Spinal cord (tissue), 9 donors: ENCODE measurements at regions not wholly inside any gene's neighbourhood (a gene's known extent, or its start where the extent isn't known, plus 50 kb on each side); places are given as distances from the start of the nearest gene placed in this dataset.
A peak's percentile ranks its signal among the peaks of the same experiment; 100 is the strongest.

ENCODE experiments used
- DNase-seq, 6 donors: peaks; one replicate each; pipeline versions ENCODE4 v3.0.0 to v3.0.0-alpha.2; 2013 to 2015; ENCODE audit warnings: low spot score in 6 of 6, low read depth in 4 of 6
- H3K27ac ChIP-seq: one replicate; pipeline ENCODE4 v1.5.1; 2013; ENCODE audit warnings: low read depth, low read length, control low read depth
- H3K27me3 ChIP-seq: one replicate; pipeline ENCODE4 v1.6.1; 2013; ENCODE audit warnings: low read length; ENCODE audit not compliant: control insufficient read depth, insufficient read depth
- H3K36me3 ChIP-seq: one replicate; pipeline ENCODE4 v1.6.1; 2013; ENCODE audit warnings: low read length; ENCODE audit not compliant: control insufficient read depth, insufficient read depth
- H3K4me1 ChIP-seq: one replicate; pipeline ENCODE4 v1.6.1; 2013; ENCODE audit warnings: low read length; ENCODE audit not compliant: control insufficient read depth, insufficient read depth
- H3K4me3 ChIP-seq: one replicate; pipeline ENCODE4 v1.5.1; 2013; ENCODE audit warnings: low read depth, low read length, control low read depth
- H3K9me3 ChIP-seq: one replicate; pipeline ENCODE4 v1.6.1; 2013; ENCODE audit warnings: low read length; ENCODE audit not compliant: control insufficient read depth, insufficient read depth
- WGBS: methylation state at CpG from one replicate; pipeline ENCODE4 v1.1.5; 2013; ENCODE audit warnings: missing lambda C conversion rate; ENCODE audit not compliant: insufficient coverage; 5-methylcytosine and 5-hydroxymethylcytosine counted together
- donor health status: healthy.

- no CpG with 5 or more reads among the region's 3 CpGs for WGBS
- DNase-seq, result no peak
- Histone ChIP-seq H3K36me3 (no peaks in the 10 kb centered on the region), H3K4me1 (no peaks in the 10 kb centered on the region), H3K27me3 (no peaks in the 10 kb centered on the region), H3K9me3 (no peaks in the 10 kb centered on the region), H3K4me3 (no peak overlapping the region), H3K27ac (no peak overlapping the region)
Measured at GRCh38 chr1:106134561-106134960, 921.9 kb upstream of the PRMT6 start.

GRCh38 chr1:106173101-106173500 is 883.4 kb upstream of the PRMT6 start:
- no peaks in the 10 kb centered on the region for H3K9me3 ChIP-seq
- H3K36me3 ChIP-seq, result no peaks in the 10 kb centered on the region
- no peak overlapping the region for H3K4me3 ChIP-seq
- no CpG with 5 or more reads among the region's 5 CpGs for WGBS
- no peak overlapping the region for H3K27ac ChIP-seq
- no peak for DNase-seq
- no peaks in the 10 kb centered on the region for H3K27me3 ChIP-seq
- H3K4me1 ChIP-seq, result no peaks in the 10 kb centered on the region

GRCh38 chr1:106178791-106179190 is 877.7 kb upstream of the PRMT6 start:
- Histone ChIP-seq H3K9me3 (peaks cover 3% of the 10 kb centered on the region), H3K4me1 (no peaks in the 10 kb centered on the region), H3K27me3 (no peaks in the 10 kb centered on the region), H3K36me3 (no peaks in the 10 kb centered on the region), H3K4me3 (no peak overlapping the region), H3K27ac (no peak overlapping the region)
- DNase-seq, result peak in 1 of 6 donors; percentile 54

- Histone ChIP-seq H3K9me3 (peaks cover 3% of the 10 kb centered on the region), H3K4me1 (no peaks in the 10 kb centered on the region), H3K36me3 (no peaks in the 10 kb centered on the region), H3K27me3 (no peaks in the 10 kb centered on the region), H3K4me3 (no peak overlapping the region), H3K27ac (no peak overlapping the region)
- DNase-seq, result no peak
Measured at GRCh38 chr1:106181866-106182265, 874.6 kb upstream of the PRMT6 start.

- Histone ChIP-seq H3K36me3 (no peaks in the 10 kb centered on the region), H3K4me1 (no peaks in the 10 kb centered on the region), H3K27ac (no peak overlapping the region), H3K4me3 (no peak overlapping the region), H3K27me3 (no peaks in the 10 kb centered on the region), H3K9me3 (peaks cover 3% of the 10 kb centered on the region)
- no peak for DNase-seq
Measured at GRCh38 chr1:106185089-106185488, 871.4 kb upstream of the PRMT6 start.

GRCh38 chr1:106189780-106190179 is 866.7 kb upstream of the PRMT6 start:
- Histone ChIP-seq H3K36me3 (no peaks in the 10 kb centered on the region), H3K27me3 (no peaks in the 10 kb centered on the region), H3K4me3 (no peak overlapping the region), H3K9me3 (no peaks in the 10 kb centered on the region), H3K27ac (no peak overlapping the region), H3K4me1 (no peaks in the 10 kb centered on the region)
- DNase-seq, result no peak
- WGBS, result 71% methylated on average over 2 of the region's 2 CpGs

- Histone ChIP-seq H3K4me3 (no peak overlapping the region), H3K4me1 (no peaks in the 10 kb centered on the region), H3K27ac (no peak overlapping the region), H3K36me3 (no peaks in the 10 kb centered on the region), H3K9me3 (no peaks in the 10 kb centered on the region), H3K27me3 (no peaks in the 10 kb centered on the region)
- DNase-seq, result no peak
Measured at GRCh38 chr1:106194206-106194605, 862.3 kb upstream of the PRMT6 start.

GRCh38 chr1:106200711-106201110 is 855.8 kb upstream of the PRMT6 start:
- Histone ChIP-seq H3K9me3 (no peaks in the 10 kb centered on the region), H3K27me3 (no peaks in the 10 kb centered on the region), H3K36me3 (no peaks in the 10 kb centered on the region), H3K4me1 (no peaks in the 10 kb centered on the region), H3K4me3 (no peak overlapping the region), H3K27ac (no peak overlapping the region)
- WGBS, result no CpG with 5 or more reads among the region's 3 CpGs
- DNase-seq, result no peak

- Histone ChIP-seq H3K4me3 (no peak overlapping the region), H3K36me3 (no peaks in the 10 kb centered on the region), H3K9me3 (no peaks in the 10 kb centered on the region), H3K27me3 (no peaks in the 10 kb centered on the region), H3K27ac (no peak overlapping the region), H3K4me1 (no peaks in the 10 kb centered on the region)
- whole genome bisulfite sequencing, result 100% methylated on average over 1 of the region's 1 CpG
- DNase-seq, result no peak
Measured at GRCh38 chr1:106207185-106207584, 849.3 kb upstream of the PRMT6 start.

GRCh38 chr1:106217765-106218164 is 838.7 kb upstream of the PRMT6 start:
- H3K36me3 ChIP-seq, result no peaks in the 10 kb centered on the region
- H3K9me3 ChIP-seq, result no peaks in the 10 kb centered on the region
- no peaks in the 10 kb centered on the region for H3K4me1 ChIP-seq
- DNase-seq, result peak in 1 of 6 donors; percentile 11
- WGBS, result no CpG with 5 or more reads among the region's 2 CpGs
- no peaks in the 10 kb centered on the region for H3K27me3 ChIP-seq
- no peak overlapping the region for H3K27ac ChIP-seq
- H3K4me3 ChIP-seq, result no peak overlapping the region

- Histone ChIP-seq H3K27me3 (no peaks in the 10 kb centered on the region), H3K9me3 (no peaks in the 10 kb centered on the region), H3K36me3 (no peaks in the 10 kb centered on the region), H3K4me1 (no peaks in the 10 kb centered on the region), H3K4me3 (no peak overlapping the region), H3K27ac (no peak overlapping the region)
- no CpG with 5 or more reads among the region's 4 CpGs for WGBS
- no peak for DNase-seq
Measured at GRCh38 chr1:106222403-106222802, 834.1 kb upstream of the PRMT6 start.
